ENCODE measurements at regions not wholly inside any gene's neighbourhood (a gene's known extent, or its start where the extent isn't known, plus 50 kb on each side); places are given as distances from the start of the nearest gene placed in this dataset.

GRCh38 chr1:67955591-67955990 is 94.8 kb downstream of the DIRAS3 start:
- TF ChIP-seq CTCF (conservative IDR thresholded peaks at IDR 0.05) (no peak), ZFX (IDR thresholded peaks at IDR 0.05) (no peak)
